HG02610 (cell line): ENCODE measurements at regions not wholly inside any gene's neighbourhood (a gene's known extent, or its start where the extent isn't known, plus 50 kb on each side); places are given as distances from the start of the nearest gene placed in this dataset.

ENCODE experiments used
- ATAC-seq: cut with Tn5 transposase; IDR thresholded peaks from one replicate; pipeline ENCODE4 v1.9.1; 2021; ENCODE audit warnings: mild to moderate bottlenecking, moderate library complexity; ENCODE audit not compliant: unreplicated experiment

GRCh38 chr7:50174948-50175347 lies 81.9 kb upstream of the ZPBP start:
- ATAC-seq, result no peak

GRCh38 chr7:50166997-50167965 lies 74.2 kb upstream of the ZPBP start:
- ATAC-seq, result peak; percentile 57

GRCh38 chr7:50164559-50165170 lies 71.6 kb upstream of the ZPBP start:
- ATAC-seq, result no peak

GRCh38 chr7:50160206-50160605 lies 67.2 kb upstream of the ZPBP start:
- no peak for ATAC-seq

GRCh38 chr7:50159154-50159553 lies 66.1 kb upstream of the ZPBP start:
- ATAC-seq, result no peak

GRCh38 chr7:50156706-50157105 lies 63.7 kb upstream of the ZPBP start:
- ATAC-seq, result peak; percentile 10

- ATAC-seq, result peak; percentile 47
Observed at GRCh38 chr7:50156163-50156562, 63.1 kb upstream of the ZPBP start.

- ATAC-seq, result no peak
Observed at GRCh38 chr7:50155755-50156154, 62.7 kb upstream of the ZPBP start.

GRCh38 chr7:50153995-50154394 lies 60.9 kb upstream of the ZPBP start:
- no peak for ATAC-seq

GRCh38 chr7:50153148-50153547 lies 60.1 kb upstream of the ZPBP start:
- no peak for ATAC-seq

GRCh38 chr7:50152486-50152885 lies 59.4 kb upstream of the ZPBP start:
- no peak for ATAC-seq

- ATAC-seq, result no peak
Observed at GRCh38 chr7:50151661-50152060, 58.6 kb upstream of the ZPBP start.

GRCh38 chr7:50151001-50151400 lies 58.0 kb upstream of the ZPBP start:
- ATAC-seq, result no peak

GRCh38 chr7:50149369-50149768 lies 56.3 kb upstream of the ZPBP start:
- no peak for ATAC-seq

- ATAC-seq, result peak; percentile 72
Observed at GRCh38 chr7:50147951-50148808, 55.1 kb upstream of the ZPBP start.

- no peak for ATAC-seq
Observed at GRCh38 chr7:50146692-50147091, 53.6 kb upstream of the ZPBP start.

GRCh38 chr7:50145801-50146338 lies 52.8 kb upstream of the ZPBP start:
- ATAC-seq, result peak; percentile 31

- ATAC-seq, result no peak
Observed at GRCh38 chr7:50145226-50145625, 52.2 kb upstream of the ZPBP start.
